Stimulated activated CD8-positive, alpha-beta memory T cell treated with anti-CD3 and anti-CD28 coated beads, Interleukin-4, amount 100 ng/mL, for 48 hours (primary cell): ENCODE measurements at regions not wholly inside any gene's neighbourhood (a gene's known extent, or its start where the extent isn't known, plus 50 kb on each side); places are given as distances from the start of the nearest gene placed in this dataset.
"Not testable (repeated sequence)": the region's sequence is repeated elsewhere in the genome, so short reads cannot be mapped to it uniquely, and the experiment has no call there.

ENCODE experiments used
- DNase-seq: peaks from one replicate; pipeline ENCODE4 v3.0.0-alpha.2; 2020

DNA sequence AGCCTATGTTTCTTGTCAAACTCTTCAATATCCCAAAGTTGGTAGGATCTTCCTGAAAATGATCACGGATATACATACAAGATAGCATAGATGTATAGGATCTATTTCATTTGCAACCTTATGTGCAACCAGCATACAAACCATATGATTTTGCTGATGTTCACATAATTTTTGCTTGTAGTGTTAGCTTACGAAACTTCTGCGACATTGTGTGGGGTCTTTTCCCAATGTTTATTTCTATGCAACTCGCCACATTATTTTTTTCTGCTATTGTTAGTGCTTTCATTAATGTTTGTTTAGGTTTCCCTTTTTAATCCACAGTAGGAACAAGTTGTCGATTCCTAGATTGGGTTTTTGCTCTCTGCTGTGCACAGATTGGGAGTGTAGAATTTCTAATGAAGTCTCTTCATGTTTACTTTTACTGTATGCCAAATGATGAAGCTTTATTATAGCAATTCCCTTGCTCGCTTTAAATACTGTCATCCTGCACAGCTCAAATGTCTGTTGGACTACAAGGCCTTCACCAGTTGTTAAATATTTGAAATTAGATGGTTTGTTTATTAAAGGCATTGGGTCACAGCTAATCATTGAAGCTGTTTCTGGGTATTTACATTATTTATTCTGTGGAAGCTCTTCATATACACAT lies 257.6 kb upstream of the PCDH7 start:
- no peak for DNase-seq

DNA sequence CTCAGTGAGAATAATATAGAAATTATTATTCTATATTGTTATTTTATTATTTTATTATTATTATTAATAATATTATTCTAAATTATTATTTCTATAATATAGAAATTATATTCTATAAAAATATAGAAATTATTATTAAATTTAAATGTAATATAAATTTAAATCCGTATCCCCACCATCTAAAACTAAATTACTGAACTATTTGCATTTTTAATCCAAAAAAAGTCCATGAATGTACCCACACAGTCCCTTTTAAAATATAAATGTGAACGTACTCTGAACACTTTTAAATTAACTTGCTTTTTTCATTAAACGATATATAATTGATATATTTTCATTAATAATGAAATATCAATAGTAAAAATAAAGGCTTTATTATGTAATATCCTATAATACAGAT lies 248.3 kb upstream of the PCDH7 start:
- no peak for DNase-seq

DNA sequence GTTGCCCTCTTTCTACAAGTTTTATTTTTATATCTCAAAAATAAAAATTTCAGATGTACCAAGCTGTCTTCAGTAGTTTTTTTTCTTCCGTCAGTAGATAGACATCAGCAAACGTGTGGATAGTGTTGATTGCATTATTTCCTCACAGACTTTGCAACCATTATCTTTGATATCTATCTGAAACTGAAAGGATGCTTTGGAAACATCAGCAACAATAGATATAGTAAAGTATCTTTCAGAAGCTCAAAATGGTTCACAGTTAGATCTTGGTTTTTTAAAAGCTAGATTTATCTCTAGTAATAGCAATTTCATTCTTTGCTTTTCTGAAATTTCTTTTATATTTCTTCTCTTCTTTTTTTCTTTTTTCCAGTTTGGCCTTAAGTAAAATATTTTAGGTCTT lies 246.9 kb upstream of the PCDH7 start:
- no peak for DNase-seq

DNA sequence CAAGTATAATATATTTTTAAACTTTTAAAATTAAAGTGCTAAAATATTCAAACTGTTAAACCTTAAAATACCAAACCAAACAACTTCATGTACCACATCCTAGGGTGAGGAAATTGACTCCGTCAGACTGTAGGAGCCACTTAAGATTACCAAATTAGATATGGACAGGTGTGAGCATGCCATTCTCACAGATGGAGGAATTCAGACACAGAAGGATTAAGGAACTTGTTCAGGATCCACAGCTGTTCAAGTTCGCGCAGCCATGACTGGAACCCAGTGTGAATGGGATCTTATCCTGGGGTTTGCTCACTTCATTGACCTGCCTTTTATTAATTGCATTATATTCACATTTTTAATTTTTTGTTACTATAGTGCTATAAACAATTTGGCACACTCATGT lies 224.9 kb upstream of the PCDH7 start:
- DNase-seq: no peak

DNA sequence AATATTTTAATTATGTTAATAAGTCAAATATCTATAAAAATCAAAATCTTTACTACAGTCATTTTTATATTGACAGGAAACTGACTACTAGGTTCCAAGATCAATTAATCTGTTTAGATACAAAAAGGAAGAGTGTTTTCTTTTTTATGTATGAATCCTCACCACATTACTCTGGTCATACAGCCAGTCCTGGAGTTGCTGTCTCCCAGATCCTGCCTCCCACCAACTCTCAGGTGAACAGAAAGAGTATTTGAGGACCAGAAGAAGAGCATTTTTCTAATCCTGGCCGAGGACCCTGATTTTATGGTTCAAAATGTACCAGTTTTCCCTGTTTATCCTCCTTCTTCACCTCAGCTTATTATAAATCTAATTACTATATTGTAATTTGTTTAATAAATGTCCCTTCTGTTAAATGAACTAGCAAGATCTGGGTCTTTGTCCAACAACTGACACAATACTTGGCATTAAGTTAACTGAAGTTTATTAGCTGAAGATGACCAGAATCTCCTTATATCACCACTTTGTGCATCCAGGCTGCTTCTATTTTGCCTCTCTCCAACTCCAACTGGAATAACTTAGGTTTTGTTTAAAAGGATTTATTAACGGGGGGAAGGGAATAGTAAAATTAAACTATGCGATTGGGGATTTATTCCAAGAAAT lies 224.4 kb upstream of the PCDH7 start:
- no peak for DNase-seq

DNA sequence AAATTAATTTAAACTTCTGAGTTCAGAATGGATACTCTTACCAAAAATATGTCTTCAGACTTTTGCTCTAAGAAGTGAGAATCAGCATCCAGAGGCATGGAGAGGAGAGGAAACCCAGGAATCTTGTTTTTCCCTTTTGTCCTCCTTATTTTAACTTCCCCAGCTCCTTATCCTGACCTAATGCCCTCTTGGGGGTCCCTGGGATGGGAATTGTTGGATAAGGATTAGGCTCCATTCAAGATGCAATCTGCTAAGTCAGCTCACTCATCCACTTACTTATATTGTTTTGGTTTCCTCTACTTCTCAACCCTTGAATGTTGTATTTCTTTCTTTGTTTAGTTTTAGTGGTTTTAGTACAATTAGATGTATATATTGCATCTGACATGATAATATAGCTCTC lies 208.4 kb upstream of the PCDH7 start:
- DNase-seq: no peak

DNA sequence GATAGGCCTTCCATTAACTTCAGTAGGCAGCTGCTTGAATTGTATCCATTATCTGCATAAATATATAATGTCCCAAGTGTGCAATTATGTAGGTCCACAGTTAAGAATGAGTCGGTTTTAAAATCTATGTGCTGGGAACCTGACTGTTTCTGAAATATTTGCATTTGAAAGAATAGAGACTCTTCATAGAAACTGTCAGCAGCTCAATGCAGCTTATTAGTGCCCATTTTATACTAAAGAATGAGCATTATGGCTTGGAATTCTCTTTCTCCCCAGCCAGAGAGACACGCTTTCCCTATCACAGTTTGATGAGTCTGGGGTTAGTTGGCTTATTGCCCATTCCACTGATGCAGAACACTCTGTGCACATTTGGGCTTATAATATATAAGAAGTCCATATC lies 202.0 kb upstream of the PCDH7 start:
- no peak for DNase-seq

DNA sequence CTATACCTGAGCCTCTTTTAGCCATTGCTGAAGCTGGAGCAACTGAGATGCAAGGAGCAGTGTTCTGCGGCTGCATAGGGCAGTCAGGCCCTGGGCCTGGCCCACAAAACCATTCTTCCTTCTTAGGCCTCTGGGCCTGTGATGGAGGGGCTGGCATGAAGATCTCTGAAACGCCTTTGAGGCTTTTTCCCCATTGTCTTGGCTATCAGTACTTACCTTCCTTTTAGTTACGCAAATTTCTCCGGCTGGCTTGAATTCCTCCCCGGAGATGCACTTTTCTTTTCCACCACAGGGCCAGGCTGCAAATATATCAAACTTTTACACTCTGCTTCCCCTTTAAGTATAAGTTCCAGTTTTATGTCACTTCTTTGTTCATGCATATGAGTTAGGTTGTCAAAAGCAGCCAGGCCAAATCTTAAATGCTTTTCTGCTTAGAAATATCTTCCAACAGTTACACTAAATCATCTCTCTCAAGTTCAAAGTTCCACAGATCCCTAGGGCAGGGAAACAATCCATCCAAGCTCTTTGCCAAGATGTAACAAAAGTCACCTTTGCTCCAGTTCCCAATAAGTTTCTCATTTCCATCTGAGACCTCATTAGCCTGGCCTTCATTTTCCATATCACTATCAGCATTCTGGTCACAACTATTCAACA lies 194.4 kb upstream of the PCDH7 start:
- DNase-seq: no peak

DNA sequence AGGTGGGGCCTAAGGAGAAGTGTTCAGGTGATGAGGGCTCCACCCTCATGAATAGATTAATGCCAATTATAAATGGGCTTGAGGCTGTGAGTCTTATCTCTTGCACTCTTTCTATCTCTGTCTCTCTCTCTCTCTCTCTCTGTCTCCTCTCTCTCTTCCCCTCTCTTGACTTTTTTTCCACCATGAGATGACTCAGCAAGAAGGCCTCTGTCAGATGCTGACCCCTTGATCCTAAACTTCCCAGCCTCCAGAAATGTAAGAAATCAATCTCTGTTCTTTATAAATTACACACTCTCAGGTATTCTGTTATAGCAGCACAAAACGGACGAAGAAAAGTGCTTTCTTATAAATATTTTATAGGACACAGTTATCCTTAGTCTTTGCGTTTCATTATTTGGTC lies 184.9 kb upstream of the PCDH7 start:
- no peak for DNase-seq

DNA sequence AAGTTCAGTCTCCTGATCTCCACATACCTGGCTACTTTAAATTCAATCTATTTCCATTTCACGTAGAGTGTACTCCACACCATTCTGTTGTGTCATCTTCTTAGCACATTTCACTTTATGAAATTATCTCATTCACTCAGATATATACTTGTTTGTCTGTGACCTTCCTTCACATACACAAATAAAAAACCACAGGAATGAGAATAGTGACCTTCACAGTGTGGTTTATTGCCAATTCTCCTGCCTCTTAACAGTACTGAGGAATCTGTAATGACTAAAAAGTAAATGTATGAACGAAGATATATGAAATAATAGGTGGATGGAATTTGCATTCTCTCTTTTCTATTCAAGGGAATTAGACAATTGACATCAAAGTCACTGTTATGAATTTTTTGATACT lies 183.9 kb upstream of the PCDH7 start:
- DNase-seq: no peak

DNA sequence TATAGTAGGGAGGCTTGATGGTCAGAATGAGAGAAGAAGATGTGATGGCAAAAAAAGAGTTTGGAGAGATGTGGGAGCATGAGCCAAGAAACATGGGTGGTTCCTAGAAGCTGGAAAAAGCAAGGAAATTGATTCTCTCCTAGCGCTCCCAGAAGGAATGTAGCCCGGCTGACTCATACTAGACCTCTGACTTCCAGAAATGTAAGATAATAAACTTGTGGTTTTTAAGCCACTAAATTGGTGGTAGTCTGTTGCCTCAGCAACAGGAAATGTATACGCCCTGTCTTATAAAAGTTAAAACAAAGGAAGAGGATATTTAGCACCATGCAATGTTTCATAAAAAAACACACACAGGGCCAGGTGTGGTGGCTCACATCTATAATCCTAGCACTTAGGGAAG lies 182.7 kb upstream of the PCDH7 start:
- no peak for DNase-seq

DNA sequence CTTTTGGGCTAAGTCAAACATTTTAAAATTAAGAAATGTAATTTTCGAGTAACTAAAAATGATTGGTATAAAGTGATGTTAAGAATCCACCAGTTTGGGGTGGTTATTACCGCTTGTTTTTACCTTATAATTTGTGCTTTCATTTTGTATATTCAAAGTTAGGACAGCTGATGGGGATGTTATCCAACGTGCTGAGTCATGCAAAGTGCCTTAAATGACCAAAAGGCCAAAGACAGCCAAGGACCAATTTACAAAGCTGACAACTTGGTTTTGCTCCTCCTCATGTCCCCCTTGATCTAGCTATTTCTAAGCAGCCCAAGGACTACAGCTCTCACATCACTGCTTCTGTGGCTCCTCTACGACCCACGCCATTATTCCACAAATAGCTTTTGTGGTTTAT lies 181.4 kb upstream of the PCDH7 start:
- DNase-seq: no peak

DNA sequence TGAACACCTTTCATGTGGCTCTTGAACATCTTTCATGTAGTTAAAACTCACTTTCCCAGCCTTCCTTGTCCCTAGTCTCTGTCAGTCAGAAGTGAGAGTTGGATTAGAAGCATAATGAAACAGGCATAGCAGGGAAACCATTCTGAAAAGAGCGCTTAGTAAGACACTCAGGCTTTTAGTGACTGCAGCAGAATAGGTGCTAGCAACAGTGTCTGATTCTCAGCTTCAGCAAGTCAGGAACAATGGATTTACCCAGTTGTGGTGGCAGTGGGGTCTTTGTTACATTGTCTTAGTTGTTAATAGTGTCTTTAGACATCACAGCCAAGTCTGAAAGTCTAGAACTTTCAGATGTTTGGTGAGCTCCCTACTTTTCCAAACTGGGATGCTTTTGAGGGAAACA lies 177.1 kb upstream of the PCDH7 start:
- no peak for DNase-seq

DNA sequence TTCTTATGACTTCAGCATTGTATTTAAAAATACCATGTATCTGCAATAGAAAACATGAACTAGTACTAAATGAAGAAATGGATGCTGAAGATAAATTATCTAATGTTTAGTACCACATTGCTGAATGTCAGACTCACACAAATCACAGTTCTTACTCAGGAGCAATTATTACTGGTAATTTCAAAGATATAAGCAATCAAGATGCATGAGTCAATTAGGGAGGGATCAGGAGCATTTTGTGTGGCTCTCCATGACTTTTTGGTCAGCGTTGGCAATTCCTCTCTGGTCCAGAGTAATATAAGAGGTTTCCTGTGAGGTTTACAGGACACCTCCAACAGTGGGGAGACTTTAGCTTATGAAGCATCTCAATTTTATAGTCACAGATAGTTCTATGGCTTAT lies 167.0 kb upstream of the PCDH7 start:
- DNase-seq: no peak

DNA sequence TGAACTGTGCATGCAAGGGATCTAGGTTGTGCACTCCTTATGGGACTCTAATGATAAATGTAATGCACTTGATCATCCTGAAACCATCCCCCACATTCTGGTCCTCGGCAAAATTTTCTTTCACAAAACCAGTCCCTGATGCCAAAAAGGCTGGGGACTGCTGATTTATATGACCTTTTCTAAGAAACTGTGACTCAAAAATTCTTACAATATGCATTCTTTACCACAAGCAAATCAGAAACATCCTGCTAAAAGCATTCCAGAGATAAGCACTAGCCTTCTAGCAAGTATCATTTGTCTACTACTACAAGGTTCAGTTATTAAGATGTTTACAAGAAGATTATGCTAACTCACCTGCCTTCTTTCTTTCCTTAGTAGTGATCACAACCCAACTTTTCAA lies 166.5 kb upstream of the PCDH7 start:
- DNase-seq: no peak

DNA sequence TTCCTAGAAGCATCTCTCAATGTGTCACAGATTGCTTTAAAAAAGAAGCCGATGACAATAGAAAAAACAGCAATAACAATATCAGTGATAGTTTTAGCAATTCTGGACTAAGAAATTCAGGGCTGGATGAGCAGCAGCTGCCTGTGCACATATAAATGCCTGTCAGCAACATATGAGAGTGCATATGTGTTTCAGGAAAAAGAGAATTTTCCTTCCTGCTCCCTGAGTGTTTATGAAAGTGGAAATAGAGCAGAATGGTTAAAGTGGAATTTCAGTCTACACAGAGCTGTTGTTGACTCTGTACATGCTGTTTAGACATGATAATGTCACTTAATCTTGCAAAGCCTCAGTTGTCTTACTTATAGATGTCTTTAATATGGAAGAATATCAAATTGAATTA lies 164.4 kb upstream of the PCDH7 start:
- DNase-seq: no peak

DNA sequence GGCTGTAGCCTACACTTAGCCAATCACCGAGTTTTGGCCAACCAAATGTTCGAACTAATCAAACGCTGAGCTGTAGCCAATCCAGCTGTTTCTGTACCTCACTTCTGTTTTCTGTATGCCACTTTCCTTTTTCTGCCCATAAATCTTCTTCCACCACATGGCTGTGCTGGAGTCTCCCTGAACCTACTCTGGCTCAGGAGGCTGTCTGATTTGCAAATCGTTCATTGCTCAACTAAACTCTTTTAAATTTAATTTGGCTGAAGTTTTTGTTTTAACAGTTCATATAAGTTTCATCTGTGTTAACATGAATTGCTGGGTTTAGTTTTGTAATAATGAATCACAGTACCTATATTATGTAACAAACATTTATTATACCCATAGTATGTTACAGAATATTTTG lies 160.7 kb upstream of the PCDH7 start:
- no peak for DNase-seq

DNA sequence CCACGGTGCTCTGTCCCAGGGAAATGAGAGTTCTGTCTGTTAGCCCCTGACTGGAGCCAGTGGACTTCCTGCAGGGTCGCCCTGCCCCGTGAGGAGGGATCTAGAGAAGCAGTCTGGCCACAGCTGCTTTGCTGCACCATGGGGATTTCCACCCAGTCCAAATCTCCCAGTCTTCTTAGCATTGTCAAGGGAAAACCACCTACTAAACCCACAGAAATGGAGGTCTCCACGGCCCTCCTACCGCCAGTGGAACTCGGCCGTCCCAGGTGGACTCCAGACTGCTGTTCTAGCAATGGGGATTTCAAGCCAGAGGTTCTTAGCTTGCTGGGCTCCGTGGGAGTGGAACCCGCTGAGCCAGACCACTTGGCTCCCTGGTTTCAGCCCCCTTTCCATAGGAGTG lies 133.3 kb upstream of the PCDH7 start:
- DNase-seq: no peak

DNA sequence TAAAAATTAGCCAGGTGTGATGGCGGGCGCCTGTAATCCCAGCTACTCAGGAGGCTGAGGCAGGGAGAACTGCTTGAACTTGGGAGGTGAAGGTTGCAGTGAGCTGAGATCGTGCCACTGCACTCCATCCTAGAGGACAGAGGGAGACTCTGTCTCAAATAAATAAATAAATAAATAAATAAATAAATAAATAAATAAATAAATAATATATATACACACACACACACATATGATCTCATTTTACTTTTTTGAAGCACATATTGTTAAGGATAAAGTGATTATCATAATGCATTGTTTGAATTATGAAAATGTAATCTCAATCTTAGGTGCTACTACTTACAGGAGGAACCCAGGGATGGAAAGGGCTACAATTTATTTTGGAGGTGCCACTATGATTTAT lies 130.5 kb upstream of the PCDH7 start:
- DNase-seq: not testable (repeated sequence)

DNA sequence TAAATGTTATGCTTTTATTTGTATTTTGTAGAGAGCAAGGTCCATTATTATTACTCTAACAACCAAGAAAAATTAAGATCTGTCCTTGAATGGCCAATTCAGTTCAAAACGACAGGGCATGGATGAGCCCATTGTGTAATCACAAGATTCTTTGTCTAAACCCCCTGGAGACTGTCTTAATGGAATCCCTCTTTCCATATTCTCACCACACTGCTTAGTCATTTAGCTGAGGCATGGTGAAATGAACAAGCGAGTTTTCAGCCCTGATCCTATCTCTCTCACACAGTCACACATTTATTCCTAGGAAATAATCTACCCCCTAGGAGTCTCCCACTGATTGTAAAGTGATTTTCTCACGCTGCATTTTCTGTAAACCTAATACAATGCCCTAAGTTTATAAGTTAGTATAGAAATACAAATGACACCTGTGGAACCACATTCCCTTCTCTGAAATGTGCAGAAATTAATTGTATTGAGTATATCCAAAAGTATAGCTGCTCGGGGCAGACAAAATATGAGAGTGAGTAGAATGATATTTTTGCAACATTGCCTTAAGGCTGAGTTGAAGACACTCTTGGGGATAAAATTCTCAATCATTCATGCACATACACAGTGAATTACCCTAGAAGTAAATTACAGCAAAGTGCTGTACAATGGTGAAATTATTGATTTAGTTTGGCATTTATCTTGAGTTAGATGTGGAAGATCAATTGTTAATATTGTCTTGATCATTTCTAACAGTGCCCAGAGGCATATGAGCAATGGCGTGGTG lies 119.7 kb upstream of the PCDH7 start:
- DNase-seq: no peak

DNA sequence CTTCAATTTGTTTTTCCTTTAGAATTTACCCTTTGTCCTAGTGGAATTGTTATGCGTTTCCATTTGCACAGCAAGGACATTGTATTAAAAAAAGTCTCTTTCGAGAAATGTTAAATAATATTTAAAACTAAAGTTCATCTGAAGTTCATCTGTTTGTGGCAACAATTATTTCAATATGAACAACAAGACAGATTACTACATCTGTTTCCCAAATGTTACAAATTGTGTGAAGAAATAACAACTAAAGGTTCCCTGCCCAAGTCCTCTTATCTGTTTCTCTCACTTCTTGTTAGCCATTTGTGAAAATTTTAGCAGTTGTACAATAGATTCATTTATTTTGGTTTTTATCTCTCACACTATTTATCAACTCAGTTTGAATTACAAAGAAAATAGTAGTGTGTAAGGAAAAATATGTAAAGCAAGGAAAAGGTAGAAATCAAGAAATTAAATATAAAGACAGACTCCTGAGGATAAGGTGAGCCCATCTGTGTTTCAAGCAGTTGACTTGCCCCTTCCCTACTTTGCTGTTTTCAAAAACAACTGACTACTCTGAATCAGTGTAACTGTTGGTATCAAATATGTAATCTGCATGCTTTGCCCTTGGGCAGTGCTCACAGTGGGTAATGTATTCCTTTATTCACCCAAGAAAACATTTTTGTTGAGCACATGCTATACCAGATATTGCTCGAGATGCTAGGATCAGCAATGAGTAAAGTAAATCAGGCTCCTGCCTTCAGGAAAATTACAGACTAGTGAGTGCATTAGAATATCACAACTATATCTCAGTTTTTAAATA lies 118.9 kb upstream of the PCDH7 start:
- no peak for DNase-seq

DNA sequence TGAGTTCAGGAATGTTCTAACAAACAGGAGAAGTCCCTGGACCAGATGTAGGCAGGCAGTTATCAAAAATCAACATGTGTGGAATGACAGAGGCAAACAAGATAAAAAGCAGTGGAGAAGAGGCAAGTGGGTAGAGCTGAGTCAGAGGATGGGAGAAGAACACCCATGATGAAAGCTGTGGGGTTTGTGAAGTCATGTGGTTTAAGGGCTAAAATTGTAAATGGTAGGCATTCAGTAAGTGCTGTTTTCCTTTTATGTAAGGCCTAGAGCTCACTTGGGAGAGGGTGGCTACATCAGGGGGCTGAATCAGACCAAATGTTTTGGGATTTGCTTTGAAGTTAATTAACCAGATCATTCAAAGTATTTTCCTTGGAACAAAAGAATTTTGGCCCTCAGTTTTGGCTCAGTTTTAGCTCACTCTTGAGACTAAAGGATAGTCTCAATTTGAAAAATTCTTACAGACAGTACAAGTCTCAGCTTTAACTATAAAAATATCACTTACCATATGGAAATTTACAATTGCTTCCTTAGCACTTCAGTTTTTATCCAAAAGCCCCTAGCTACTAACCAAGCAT lies 114.5 kb upstream of the PCDH7 start:
- no peak for DNase-seq

DNA sequence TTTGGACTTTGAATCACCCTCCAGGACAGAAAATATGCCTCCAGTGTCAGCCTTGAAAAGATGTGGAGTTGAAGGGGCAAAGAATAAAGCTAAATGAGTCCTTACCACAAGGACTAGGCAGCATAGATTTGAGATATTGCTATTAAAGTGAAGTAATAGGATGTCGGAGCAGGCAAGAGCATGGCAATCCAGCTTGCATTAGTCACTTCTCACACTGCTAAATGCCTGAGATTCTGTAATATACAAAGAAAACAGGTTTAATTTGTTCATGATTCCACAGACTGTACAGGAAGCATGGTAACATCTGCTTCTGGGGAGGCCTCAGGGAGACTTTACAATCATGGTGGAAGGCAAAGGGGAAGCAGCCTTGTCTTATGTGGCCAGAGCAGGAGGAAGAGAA lies 109.8 kb upstream of the PCDH7 start:
- DNase-seq: no peak
